Upper lobe of right lung (tissue), 1 donor: ENCODE measurements at regions not wholly inside any gene's neighbourhood (a gene's known extent, or its start where the extent isn't known, plus 50 kb on each side); places are given as distances from the start of the nearest gene placed in this dataset.

ENCODE experiments used
- ATAC-seq: fragments of 200-7000 bp; cut with Tn5 transposase; one replicate; pipeline ENCODE4 v1.9.1; 2020; ENCODE audit warnings: mild to moderate bottlenecking, moderate library complexity
- DNase-seq: peaks from one replicate; pipeline ENCODE4 v3.0.0-alpha.2; 2020
- H3K27ac ChIP-seq: fragments of 200-600 bp; one replicate; pipeline ENCODE4 v1.8.0; 2022
- H3K27me3 ChIP-seq: fragments of 200-600 bp; one replicate; pipeline ENCODE4 v1.8.0; 2022; ENCODE audit warnings: mild to moderate bottlenecking
- H3K36me3 ChIP-seq: fragments of 200-600 bp; one replicate; pipeline ENCODE4 v1.8.0; 2022
- H3K4me1 ChIP-seq: fragments of 200-600 bp; one replicate; pipeline ENCODE4 v1.8.0; 2022
- H3K4me3 ChIP-seq: fragments of 200-600 bp; one replicate; pipeline ENCODE4 v1.8.0; 2022; ENCODE audit warnings: mild to moderate bottlenecking
- H3K9me3 ChIP-seq: fragments of 200-600 bp; one replicate; pipeline ENCODE4 v1.8.0; 2022
- CTCF ChIP-seq: fragments of 200-600 bp; IDR thresholded peaks from one replicate; pipeline ENCODE4 v1.8.0; 2022; ENCODE audit warnings: antibody characterized with exemption
- intact Hi-C: fragments of 100-400 bp; cut with DNase I; formaldehyde crosslinking; loops from one replicate; pipeline ENCODE4 v1.11.0; 2022
- donor health status: DM: no; HTN: yes; CAD: no; lungs with severe emphysema.

- Histone ChIP-seq H3K36me3 (no peaks in the 10 kb centered on the region), H3K9me3 (no peaks in the 10 kb centered on the region), H3K27me3 (no peaks in the 10 kb centered on the region), H3K27ac (no peak overlapping the region), H3K4me1 (peaks cover 8% of the 10 kb centered on the region), H3K4me3 (no peak overlapping the region)
- intact Hi-C loops, result no loop called here
- DNase-seq (no peak), ATAC-seq (no peak)
- TF ChIP-seq CTCF, result no peak
Measured at GRCh38 chr20:19820555-19821211, 62.6 kb downstream of the RIN2 start.

GRCh38 chr20:19821606-19822005, 63.5 kb downstream of the RIN2 start:
- ATAC-seq, result no peak
- DNase-seq, result no peak
- intact Hi-C loops, result no loop called here
- Histone ChIP-seq H3K4me1 (no peaks in the 10 kb centered on the region), H3K4me3 (no peak overlapping the region), H3K27me3 (no peaks in the 10 kb centered on the region), H3K36me3 (no peaks in the 10 kb centered on the region), H3K9me3 (no peaks in the 10 kb centered on the region), H3K27ac (peak overlapping the region; percentile 6)
- TF ChIP-seq CTCF, result no peak

GRCh38 chr20:19823216-19823615, 65.2 kb downstream of the RIN2 start:
- Histone ChIP-seq H3K27me3 (no peaks in the 10 kb centered on the region), H3K4me1 (peaks cover 5% of the 10 kb centered on the region)
- ATAC-seq, result no peak

GRCh38 chr20:19823971-19824370, 65.9 kb downstream of the RIN2 start:
- TF ChIP-seq CTCF, result no peak
- ATAC-seq, result peak; percentile 29
- no peak overlapping the region for H3K27ac ChIP-seq

More at GRCh38 chr20:19823216-19823615, 65.2 kb downstream of the RIN2 start:
- no peak overlapping the region for H3K27ac ChIP-seq
- no peaks in the 10 kb centered on the region for H3K9me3 ChIP-seq
- no peaks in the 10 kb centered on the region for H3K36me3 ChIP-seq
- no peak for DNase-seq
- TF ChIP-seq CTCF, result no peak
- H3K4me3 ChIP-seq, result no peak overlapping the region
- intact Hi-C loops, result no loop called here

GRCh38 chr20:19824861-19825260, 66.8 kb downstream of the RIN2 start:
- H3K27ac ChIP-seq, result peak overlapping the region; percentile 12
- no peaks in the 10 kb centered on the region for H3K27me3 ChIP-seq
- no peaks in the 10 kb centered on the region for H3K36me3 ChIP-seq
- intact Hi-C loops, result no loop called here
- ATAC-seq (no peak), DNase-seq (no peak)
- H3K9me3 ChIP-seq, result no peaks in the 10 kb centered on the region
- peaks cover 5% of the 10 kb centered on the region for H3K4me1 ChIP-seq
- H3K4me3 ChIP-seq, result no peak overlapping the region
- no peak for TF ChIP-seq CTCF

More at GRCh38 chr20:19823971-19824370, 65.9 kb downstream of the RIN2 start:
- no peak overlapping the region for H3K4me3 ChIP-seq
- peaks cover 5% of the 10 kb centered on the region for H3K4me1 ChIP-seq
- H3K36me3 ChIP-seq, result no peaks in the 10 kb centered on the region
- no peaks in the 10 kb centered on the region for H3K9me3 ChIP-seq
- no peaks in the 10 kb centered on the region for H3K27me3 ChIP-seq
- DNase-seq, result no peak
- intact Hi-C loops, result no loop called here
